Activated T-cell treated with anti-CD3 and anti-CD28 coated beads, Interleukin-2, amount 50 U/mL, for 24 hours (primary cell): ENCODE measurements at regions not wholly inside any gene's neighbourhood (a gene's known extent, or its start where the extent isn't known, plus 50 kb on each side); places are given as distances from the start of the nearest gene placed in this dataset.

Experiments
- DNase-seq: peaks from one replicate; pipeline ENCODE4 v3.0.0-alpha.2; 2020
- H3K27ac Mint-ChIP-seq: 2 replicates; pipeline ENCODE4 v1.8.0; 2020; ENCODE audit warnings: mild to moderate bottlenecking, mixed read lengths
- H3K27me3 Mint-ChIP-seq: 2 replicates; pipeline ENCODE4 v1.8.0; 2020; ENCODE audit warnings: mixed read lengths
- H3K36me3 Mint-ChIP-seq: 2 replicates; pipeline ENCODE4 v1.8.0; 2020; ENCODE audit warnings: low read depth, mixed read lengths
- H3K4me1 Mint-ChIP-seq: 2 replicates; pipeline ENCODE4 v1.8.0; 2020; ENCODE audit warnings: low read depth, mixed read lengths
- H3K4me3 Mint-ChIP-seq: 2 replicates; pipeline ENCODE4 v1.8.0; 2020; ENCODE audit warnings: mild to moderate bottlenecking, moderate library complexity, mixed read lengths
- H3K9me3 Mint-ChIP-seq: 2 replicates; pipeline ENCODE4 v1.8.0; 2020; ENCODE audit warnings: mixed read lengths

- Mint-ChIP-seq H3K27me3 (peaks cover 2% of the 10 kb centered on the region), H3K4me1 (peaks cover 21% of the 10 kb centered on the region), H3K9me3 (no peaks in the 10 kb centered on the region), H3K4me3 (no peak overlapping the region), H3K36me3 (no peaks in the 10 kb centered on the region), H3K27ac (no peak overlapping the region)
- no peak for DNase-seq
Measured at GRCh38 chr16:85301231-85301630, 189.0 kb upstream of the CIBAR2 start.

- no peak overlapping the region for H3K4me3 Mint-ChIP-seq
- H3K27me3 Mint-ChIP-seq, result peaks cover 3% of the 10 kb centered on the region
- DNase-seq, result no peak
- H3K36me3 Mint-ChIP-seq, result no peaks in the 10 kb centered on the region
- H3K9me3 Mint-ChIP-seq, result no peaks in the 10 kb centered on the region
- H3K27ac Mint-ChIP-seq, result no peak overlapping the region
- peaks cover 26% of the 10 kb centered on the region for H3K4me1 Mint-ChIP-seq
Measured at GRCh38 chr16:85302018-85302847, 190.0 kb upstream of the CIBAR2 start.

GRCh38 chr16:85302848-85303353 is 190.6 kb upstream of the CIBAR2 start:
- Mint-ChIP-seq H3K9me3 (no peaks in the 10 kb centered on the region), H3K27me3 (peaks cover 3% of the 10 kb centered on the region), H3K4me3 (peak overlapping the region; percentile 73), H3K27ac (no peak overlapping the region), H3K36me3 (no peaks in the 10 kb centered on the region), H3K4me1 (peaks cover 32% of the 10 kb centered on the region)
- DNase-seq, result no peak

- Mint-ChIP-seq H3K4me1 (peaks cover 37% of the 10 kb centered on the region), H3K4me3 (peak overlapping the region; percentile 73), H3K27me3 (peaks cover 3% of the 10 kb centered on the region), H3K9me3 (no peaks in the 10 kb centered on the region), H3K27ac (no peak overlapping the region), H3K36me3 (no peaks in the 10 kb centered on the region)
- peak; percentile 86 for DNase-seq
Measured at GRCh38 chr16:85303354-85303883, 191.1 kb upstream of the CIBAR2 start.

GRCh38 chr16:85304337-85304736 is 192.1 kb upstream of the CIBAR2 start:
- no peaks in the 10 kb centered on the region for H3K36me3 Mint-ChIP-seq
- DNase-seq, result no peak
- H3K27me3 Mint-ChIP-seq, result peaks cover 3% of the 10 kb centered on the region
- H3K4me1 Mint-ChIP-seq, result peaks cover 43% of the 10 kb centered on the region
- H3K9me3 Mint-ChIP-seq, result no peaks in the 10 kb centered on the region
- no peak overlapping the region for H3K4me3 Mint-ChIP-seq
- H3K27ac Mint-ChIP-seq, result peak overlapping the region; percentile 34

- H3K36me3 Mint-ChIP-seq, result no peaks in the 10 kb centered on the region
- H3K9me3 Mint-ChIP-seq, result no peaks in the 10 kb centered on the region
- peak; percentile 85 for DNase-seq
- peak overlapping the region; percentile 31 for H3K4me3 Mint-ChIP-seq
- peaks cover 3% of the 10 kb centered on the region for H3K27me3 Mint-ChIP-seq
- H3K27ac Mint-ChIP-seq, result peak overlapping the region; percentile 90
- H3K4me1 Mint-ChIP-seq, result peaks cover 56% of the 10 kb centered on the region
Measured at GRCh38 chr16:85306071-85306792, 194.0 kb upstream of the CIBAR2 start.

GRCh38 chr16:85306793-85307551 is 194.7 kb upstream of the CIBAR2 start:
- H3K4me1 Mint-ChIP-seq, result peaks cover 61% of the 10 kb centered on the region
- no peaks in the 10 kb centered on the region for H3K36me3 Mint-ChIP-seq
- H3K4me3 Mint-ChIP-seq, result no peak overlapping the region
- no peaks in the 10 kb centered on the region for H3K9me3 Mint-ChIP-seq
- H3K27me3 Mint-ChIP-seq, result peaks cover 3% of the 10 kb centered on the region
- peak overlapping the region; percentile 90 for H3K27ac Mint-ChIP-seq
- DNase-seq, result no peak

GRCh38 chr16:85307552-85308364 is 195.5 kb upstream of the CIBAR2 start:
- H3K4me1 Mint-ChIP-seq, result peaks cover 63% of the 10 kb centered on the region
- H3K27ac Mint-ChIP-seq, result no peak overlapping the region
- H3K36me3 Mint-ChIP-seq, result no peaks in the 10 kb centered on the region
- H3K4me3 Mint-ChIP-seq, result no peak overlapping the region
- H3K27me3 Mint-ChIP-seq, result peaks cover 3% of the 10 kb centered on the region
- no peaks in the 10 kb centered on the region for H3K9me3 Mint-ChIP-seq
- DNase-seq, result no peak

GRCh38 chr16:85308611-85309540 is 196.6 kb upstream of the CIBAR2 start:
- Mint-ChIP-seq H3K4me1 (peaks cover 57% of the 10 kb centered on the region), H3K27me3 (peaks cover 3% of the 10 kb centered on the region), H3K27ac (no peak overlapping the region), H3K9me3 (no peaks in the 10 kb centered on the region), H3K4me3 (no peak overlapping the region), H3K36me3 (no peaks in the 10 kb centered on the region)
- DNase-seq, result no peak

- Mint-ChIP-seq H3K4me1 (peaks cover 53% of the 10 kb centered on the region), H3K27me3 (peaks cover 3% of the 10 kb centered on the region), H3K36me3 (no peaks in the 10 kb centered on the region), H3K27ac (peak overlapping the region; percentile 37), H3K9me3 (no peaks in the 10 kb centered on the region), H3K4me3 (no peak overlapping the region)
- peak; percentile 51 for DNase-seq
Measured at GRCh38 chr16:85309656-85310587, 197.7 kb upstream of the CIBAR2 start.

- peak; percentile 51 for DNase-seq
Measured at GRCh38 chr16:85310868-85311585, 198.8 kb upstream of the CIBAR2 start.

More at GRCh38 chr16:85310868-85311585, 198.8 kb upstream of the CIBAR2 start:
- H3K9me3 Mint-ChIP-seq, result no peaks in the 10 kb centered on the region
- H3K4me1 Mint-ChIP-seq, result peaks cover 46% of the 10 kb centered on the region
- peaks cover 3% of the 10 kb centered on the region for H3K27me3 Mint-ChIP-seq
- peak overlapping the region; percentile 29 for H3K4me3 Mint-ChIP-seq
- H3K27ac Mint-ChIP-seq, result no peak overlapping the region
- no peaks in the 10 kb centered on the region for H3K36me3 Mint-ChIP-seq
